HUES64 (cell line): ENCODE measurements at regions not wholly inside any gene's neighbourhood (a gene's known extent, or its start where the extent isn't known, plus 50 kb on each side); places are given as distances from the start of the nearest gene placed in this dataset.
"Not testable (repeated sequence)": the region's sequence is repeated elsewhere in the genome, so short reads cannot be mapped to it uniquely, and the experiment has no call there.

ENCODE experiments used
- H3K27ac ChIP-seq: 2 replicates; pipeline ENCODE4 v1.7.0; 2013; ENCODE audit warnings: low read depth, low read length, inconsistent platforms
- H3K27me3 ChIP-seq: 2 replicates; pipeline ENCODE4 v1.6.1; 2013; ENCODE audit warnings: mild to moderate bottlenecking, low read length; ENCODE audit not compliant: insufficient read depth
- H3K36me3 ChIP-seq: 2 replicates; pipeline ENCODE4 v1.6.1; 2013; ENCODE audit warnings: mild to moderate bottlenecking, low read length; ENCODE audit not compliant: insufficient read depth
- H3K4me1 ChIP-seq: 2 replicates; pipeline ENCODE4 v1.6.1; 2013; ENCODE audit warnings: mild to moderate bottlenecking, low read length, moderate library complexity; ENCODE audit not compliant: insufficient read depth
- H3K4me3 ChIP-seq: 2 replicates; pipeline ENCODE4 v1.5.1; 2013; ENCODE audit warnings: mild to moderate bottlenecking, low read length, moderate library complexity
- H3K9ac ChIP-seq: 2 replicates; pipeline ENCODE4 v1.6.1; 2013; ENCODE audit warnings: mild to moderate bottlenecking, low read depth, low read length
- H3K9me3 ChIP-seq: 2 replicates; pipeline ENCODE4 v1.6.1; 2013; ENCODE audit warnings: low read depth, low read length; ENCODE audit not compliant: insufficient read depth
- WGBS: fragments of 150-250, 120-280 bp; methylation state at CpG from one replicate; pipeline ENCODE4 v1.1.7; 2013; ENCODE audit warnings: missing lambda C conversion rate; 5-methylcytosine and 5-hydroxymethylcytosine counted together

GRCh38 chr1:94300731-94301130 lies 63.3 kb upstream of the ARHGAP29 start:
- Histone ChIP-seq H3K4me1 (peaks cover 22% of the 10 kb centered on the region), H3K9me3 (no peaks in the 10 kb centered on the region), H3K27me3 (no peaks in the 10 kb centered on the region), H3K27ac (no peak overlapping the region), H3K36me3 (no peaks in the 10 kb centered on the region), H3K4me3 (no peak overlapping the region), H3K9ac (no peak overlapping the region)
- 95% methylated on average over 2 of the region's 2 CpGs for WGBS

- H3K9me3 ChIP-seq: no peaks in the 10 kb centered on the region
- H3K4me1 ChIP-seq: peaks cover 22% of the 10 kb centered on the region
- H3K27ac ChIP-seq: peak overlapping the region; percentile 15; the same call in 1 of the 2 replicates
- no peaks in the 10 kb centered on the region for H3K27me3 ChIP-seq
- H3K36me3 ChIP-seq: no peaks in the 10 kb centered on the region
- no peak overlapping the region for H3K9ac ChIP-seq
- 76% methylated on average over 5 of the region's 6 CpGs for WGBS
- no peak overlapping the region for H3K4me3 ChIP-seq
These were observed 62.5 kb upstream of the ARHGAP29 start for GRCh38 chr1:94299627-94300553.

GRCh38 chr1:94298861-94299260 lies 61.5 kb upstream of the ARHGAP29 start:
- Histone ChIP-seq H3K9ac (no peak overlapping the region), H3K4me3 (no peak overlapping the region), H3K9me3 (no peaks in the 10 kb centered on the region), H3K36me3 (no peaks in the 10 kb centered on the region), H3K27ac (no peak overlapping the region), H3K27me3 (no peaks in the 10 kb centered on the region), H3K4me1 (peaks cover 22% of the 10 kb centered on the region)
- WGBS: 95% methylated on average over 2 of the region's 2 CpGs

- Histone ChIP-seq H3K9me3 (no peaks in the 10 kb centered on the region), H3K36me3 (no peaks in the 10 kb centered on the region), H3K9ac (no peak overlapping the region), H3K27me3 (no peaks in the 10 kb centered on the region), H3K4me3 (no peak overlapping the region), H3K4me1 (peaks cover 18% of the 10 kb centered on the region), H3K27ac (no peak overlapping the region)
- WGBS: 92% methylated on average over 5 of the region's 5 CpGs
These were observed 58.6 kb upstream of the ARHGAP29 start for GRCh38 chr1:94296018-94296417.

GRCh38 chr1:94292978-94293377 lies 55.6 kb upstream of the ARHGAP29 start:
- not testable (repeated sequence) for H3K4me1 ChIP-seq, H3K9me3 ChIP-seq, H3K27ac ChIP-seq, H3K9ac ChIP-seq, H3K27me3 ChIP-seq, H3K4me3 ChIP-seq, H3K36me3 ChIP-seq
- 88% methylated on average over 8 of the region's 8 CpGs for WGBS

- H3K4me3 ChIP-seq, H3K36me3 ChIP-seq, H3K27me3 ChIP-seq, H3K9ac ChIP-seq, H3K4me1 ChIP-seq, H3K9me3 ChIP-seq, H3K27ac ChIP-seq: not testable (repeated sequence)
- 94% methylated on average over 1 of the region's 1 CpG for WGBS
These were observed 51.9 kb upstream of the ARHGAP29 start for GRCh38 chr1:94289244-94289643.
